Ishikawa (cell line): ENCODE measurements at regions not wholly inside any gene's neighbourhood (a gene's known extent, or its start where the extent isn't known, plus 50 kb on each side); places are given as distances from the start of the nearest gene placed in this dataset.

Experiments used
- CEBPB ChIP-seq: IDR thresholded peaks from 2 replicates; pipeline ENCODE4 v1.6.1; 2012
- CREB1 ChIP-seq: IDR thresholded peaks from 2 replicates; pipeline ENCODE4 v1.6.1; 2012; ENCODE audit warnings: low read depth
- EGR1 ChIP-seq: IDR thresholded peaks from 2 replicates; pipeline ENCODE4 v1.6.1; 2012
- EP300 ChIP-seq: IDR thresholded peaks from 2 replicates; pipeline ENCODE4 v1.6.1; 2012; ENCODE audit warnings: borderline replicate concordance
- FOXM1 ChIP-seq: IDR thresholded peaks from 2 replicates; pipeline ENCODE4 v1.6.1; 2012; ENCODE audit warnings: low read depth, borderline replicate concordance
- NFIC ChIP-seq: IDR thresholded peaks from 2 replicates; pipeline ENCODE4 v1.6.1; 2012
- RAD21 ChIP-seq: IDR thresholded peaks from 2 replicates; pipeline ENCODE4 v1.6.1; 2012; ENCODE audit warnings: low read depth
- TAF1 ChIP-seq: IDR thresholded peaks from 2 replicates; pipeline ENCODE4 v1.6.1; 2012; ENCODE audit warnings: low read depth, mild to moderate bottlenecking
- TCF12 ChIP-seq: IDR thresholded peaks from 2 replicates; pipeline ENCODE4 v1.6.1; 2012; ENCODE audit warnings: low read depth
- TEAD4 ChIP-seq: IDR thresholded peaks from 2 replicates; pipeline ENCODE4 v1.6.1; 2012
- YY1 ChIP-seq: IDR thresholded peaks from 2 replicates; pipeline ENCODE4 v1.6.1; 2012; ENCODE audit warnings: low read depth
- ZBTB7A ChIP-seq: IDR thresholded peaks from 2 replicates; pipeline ENCODE4 v1.6.1; 2012; ENCODE audit warnings: low read depth
- TF ChIP-seq, protein P1 (sequence below): IDR thresholded peaks from 2 replicates; pipeline ENCODE4 v1.6.1; 2012; ENCODE audit warnings: low read depth, mild to moderate bottlenecking
- TF ChIP-seq, protein P2 (sequence below): IDR thresholded peaks from 2 replicates; pipeline ENCODE4 v1.6.1; 2012
- TF ChIP-seq, protein P3 (sequence below): IDR thresholded peaks from 2 replicates; pipeline ENCODE4 v1.6.1; 2012

DNA sequence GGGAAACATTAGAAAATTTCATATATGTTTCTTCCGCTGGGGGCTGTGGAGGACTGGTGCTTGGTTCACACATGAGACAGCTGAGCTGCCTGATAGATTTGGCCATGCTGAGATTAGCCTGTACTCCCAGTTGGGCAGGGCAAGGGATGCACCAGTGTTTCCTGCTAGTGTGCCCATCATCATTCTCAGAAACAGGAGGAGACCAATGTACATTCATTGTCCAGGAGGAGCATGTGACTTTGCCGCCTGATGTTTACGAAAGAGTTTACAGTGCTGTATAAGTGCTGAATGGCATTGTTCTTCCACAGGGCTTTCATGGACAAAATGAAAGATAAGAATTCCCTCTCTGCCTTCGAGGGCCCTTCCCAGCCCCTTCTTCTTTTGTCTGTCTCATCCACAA, 311.1 kb upstream of the THBS1 start:
- no peak for TF ChIP-seq EGR1
- TF ChIP-seq NFIC, result no peak
- TF ChIP-seq YY1, result no peak
- TF ChIP-seq, protein P1, sequence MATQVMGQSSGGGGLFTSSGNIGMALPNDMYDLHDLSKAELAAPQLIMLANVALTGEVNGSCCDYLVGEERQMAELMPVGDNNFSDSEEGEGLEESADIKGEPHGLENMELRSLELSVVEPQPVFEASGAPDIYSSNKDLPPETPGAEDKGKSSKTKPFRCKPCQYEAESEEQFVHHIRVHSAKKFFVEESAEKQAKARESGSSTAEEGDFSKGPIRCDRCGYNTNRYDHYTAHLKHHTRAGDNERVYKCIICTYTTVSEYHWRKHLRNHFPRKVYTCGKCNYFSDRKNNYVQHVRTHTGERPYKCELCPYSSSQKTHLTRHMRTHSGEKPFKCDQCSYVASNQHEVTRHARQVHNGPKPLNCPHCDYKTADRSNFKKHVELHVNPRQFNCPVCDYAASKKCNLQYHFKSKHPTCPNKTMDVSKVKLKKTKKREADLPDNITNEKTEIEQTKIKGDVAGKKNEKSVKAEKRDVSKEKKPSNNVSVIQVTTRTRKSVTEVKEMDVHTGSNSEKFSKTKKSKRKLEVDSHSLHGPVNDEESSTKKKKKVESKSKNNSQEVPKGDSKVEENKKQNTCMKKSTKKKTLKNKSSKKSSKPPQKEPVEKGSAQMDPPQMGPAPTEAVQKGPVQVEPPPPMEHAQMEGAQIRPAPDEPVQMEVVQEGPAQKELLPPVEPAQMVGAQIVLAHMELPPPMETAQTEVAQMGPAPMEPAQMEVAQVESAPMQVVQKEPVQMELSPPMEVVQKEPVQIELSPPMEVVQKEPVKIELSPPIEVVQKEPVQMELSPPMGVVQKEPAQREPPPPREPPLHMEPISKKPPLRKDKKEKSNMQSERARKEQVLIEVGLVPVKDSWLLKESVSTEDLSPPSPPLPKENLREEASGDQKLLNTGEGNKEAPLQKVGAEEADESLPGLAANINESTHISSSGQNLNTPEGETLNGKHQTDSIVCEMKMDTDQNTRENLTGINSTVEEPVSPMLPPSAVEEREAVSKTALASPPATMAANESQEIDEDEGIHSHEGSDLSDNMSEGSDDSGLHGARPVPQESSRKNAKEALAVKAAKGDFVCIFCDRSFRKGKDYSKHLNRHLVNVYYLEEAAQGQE, result no peak
- no peak for TF ChIP-seq TCF12
- TF ChIP-seq, protein P2, sequence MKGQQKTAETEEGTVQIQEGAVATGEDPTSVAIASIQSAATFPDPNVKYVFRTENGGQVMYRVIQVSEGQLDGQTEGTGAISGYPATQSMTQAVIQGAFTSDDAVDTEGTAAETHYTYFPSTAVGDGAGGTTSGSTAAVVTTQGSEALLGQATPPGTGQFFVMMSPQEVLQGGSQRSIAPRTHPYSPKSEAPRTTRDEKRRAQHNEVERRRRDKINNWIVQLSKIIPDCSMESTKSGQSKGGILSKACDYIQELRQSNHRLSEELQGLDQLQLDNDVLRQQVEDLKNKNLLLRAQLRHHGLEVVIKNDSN, result no peak
- no peak for TF ChIP-seq TEAD4
- TF ChIP-seq, protein P3, sequence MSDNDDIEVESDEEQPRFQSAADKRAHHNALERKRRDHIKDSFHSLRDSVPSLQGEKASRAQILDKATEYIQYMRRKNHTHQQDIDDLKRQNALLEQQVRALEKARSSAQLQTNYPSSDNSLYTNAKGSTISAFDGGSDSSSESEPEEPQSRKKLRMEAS, result no peak
- no peak for TF ChIP-seq RAD21
- TF ChIP-seq ZBTB7A, result no peak
- TF ChIP-seq CREB1, result no peak
- no peak for TF ChIP-seq TAF1
- TF ChIP-seq EP300, result no peak
- TF ChIP-seq FOXM1, result no peak
- no peak for TF ChIP-seq CEBPB

DNA sequence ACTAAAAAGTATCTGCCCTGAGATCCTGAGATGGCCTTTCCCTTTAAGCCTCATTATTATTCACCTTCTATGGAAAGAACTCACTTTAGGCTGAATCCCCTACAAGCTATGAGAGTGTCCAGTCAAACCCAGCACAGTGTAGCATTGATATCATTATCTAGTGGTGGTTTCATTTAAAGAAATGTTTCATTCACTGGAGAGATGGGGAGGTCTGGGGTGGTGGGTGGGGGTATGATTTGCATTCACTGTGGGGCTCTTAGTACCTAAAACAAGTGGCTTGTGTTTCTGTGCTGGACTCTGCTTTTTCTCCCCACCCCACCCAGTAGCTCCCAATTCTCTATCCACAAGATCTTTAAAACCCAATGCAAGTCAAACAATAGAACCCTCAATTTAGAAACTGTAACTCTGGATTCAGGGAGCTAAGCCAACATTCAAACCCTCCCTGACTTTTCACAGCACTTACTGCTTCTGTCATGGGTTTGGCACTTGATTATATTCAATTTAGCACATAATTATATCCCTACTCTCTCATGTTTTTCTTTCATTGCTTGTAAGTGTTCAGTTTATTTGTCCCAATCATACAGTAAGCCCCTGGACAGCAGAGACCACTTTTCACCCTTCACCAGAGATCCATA, 310.5 kb upstream of the THBS1 start:
- no peak for TF ChIP-seq NFIC
- TF ChIP-seq, protein P3, result no peak
- TF ChIP-seq TAF1, result no peak
- TF ChIP-seq EGR1, result no peak
- TF ChIP-seq ZBTB7A, result no peak
- TF ChIP-seq TEAD4, result no peak
- no peak for TF ChIP-seq YY1
- TF ChIP-seq RAD21, result no peak
- TF ChIP-seq, protein P1, result no peak

DNA sequence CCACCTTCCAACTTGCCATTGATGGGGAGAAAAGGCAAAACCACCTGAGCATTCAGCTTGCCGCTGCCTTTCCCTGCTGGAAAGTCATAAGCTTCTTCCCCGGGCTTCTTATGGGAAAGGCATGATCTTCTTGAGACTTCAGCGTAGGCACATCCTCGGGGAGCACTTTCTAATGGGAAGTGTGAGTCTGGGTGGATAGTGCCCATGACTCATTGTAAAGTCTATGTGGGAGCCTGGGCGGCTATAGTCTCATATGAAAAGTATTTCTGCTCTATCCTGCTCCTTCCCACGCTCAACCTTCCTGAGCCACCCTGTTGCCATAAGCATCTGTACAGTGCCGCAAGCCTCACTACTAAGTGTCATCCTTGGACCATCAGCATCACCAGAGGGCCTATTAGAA, 309.9 kb upstream of the THBS1 start:
- TF ChIP-seq CEBPB (no peak), FOXM1 (no peak), EP300 (no peak), EGR1 (no peak), TEAD4 (no peak)
- TF ChIP-seq, protein P2, result no peak

DNA sequence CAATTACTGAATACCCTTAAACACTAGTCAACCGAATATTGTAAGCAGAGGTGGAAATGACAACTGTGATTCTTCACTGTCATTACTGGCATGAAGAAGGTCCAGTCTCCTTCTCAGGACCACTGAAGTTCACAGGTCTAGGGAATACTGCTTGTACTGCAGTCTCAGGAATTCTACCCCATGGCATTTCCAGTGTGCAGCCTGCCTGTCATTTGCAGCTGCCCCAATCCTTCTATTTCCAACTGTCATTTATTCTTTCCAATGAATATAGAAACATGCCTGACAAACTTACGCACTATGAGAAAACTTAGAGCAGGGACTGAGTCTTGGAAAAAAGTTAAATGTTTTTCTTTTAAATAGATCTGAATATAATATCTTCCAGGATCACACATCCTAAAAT, 308.0 kb upstream of the THBS1 start:
- no peak for TF ChIP-seq TCF12
- TF ChIP-seq ZBTB7A, result no peak
- TF ChIP-seq EP300, result no peak
- no peak for TF ChIP-seq TAF1
- TF ChIP-seq, protein P1, result no peak
- TF ChIP-seq, protein P3, result no peak
- no peak for TF ChIP-seq EGR1
- no peak for TF ChIP-seq TEAD4
- TF ChIP-seq, protein P2, result no peak
- no peak for TF ChIP-seq CEBPB
- no peak for TF ChIP-seq YY1
- TF ChIP-seq RAD21, result no peak
- no peak for TF ChIP-seq CREB1
- TF ChIP-seq FOXM1, result no peak
- no peak for TF ChIP-seq NFIC
